ENCODE measurements at regions not wholly inside any gene's neighbourhood (a gene's known extent, or its start where the extent isn't known, plus 50 kb on each side); places are given as distances from the start of the nearest gene placed in this dataset.

- H3K4me1 ChIP-seq = no peaks in the 10 kb centered on the region
- H3K27me3 ChIP-seq = peaks cover 3% of the 10 kb centered on the region
- H3K9me3 ChIP-seq = no peaks in the 10 kb centered on the region
Observed at GRCh38 chr10:62648921-62649320, 155.6 kb upstream of the ADO start.

GRCh38 chr10:62650411-62650810 is 154.1 kb upstream of the ADO start:
- TF ChIP-seq CTCF (IDR thresholded peaks at IDR 0.05; ENCODE audit: low read depth, low read length) = no peak
- Histone ChIP-seq H3K4me3 (ENCODE audit: low read depth, low read length) (no peak overlapping the region), H3K27me3 (peaks cover under 1% of the 10 kb centered on the region), H3K9me3 (no peaks in the 10 kb centered on the region), H3K36me3 (no peaks in the 10 kb centered on the region), H3K4me1 (no peaks in the 10 kb centered on the region)
- no peak for DNase-seq

More at GRCh38 chr10:62648921-62649320, 155.6 kb upstream of the ADO start:
- Histone ChIP-seq H3K36me3 (no peaks in the 10 kb centered on the region), H3K4me3 (ENCODE audit: low read depth, low read length) (no peak overlapping the region)
- DNase-seq = no peak
- no peak for TF ChIP-seq CTCF (IDR thresholded peaks at IDR 0.05; ENCODE audit: low read depth, low read length)

- Histone ChIP-seq H3K9me3 (no peaks in the 10 kb centered on the region), H3K4me3 (ENCODE audit: low read depth, low read length) (no peak overlapping the region), H3K4me1 (no peaks in the 10 kb centered on the region), H3K36me3 (no peaks in the 10 kb centered on the region), H3K27me3 (no peaks in the 10 kb centered on the region; the same call in 1 of the 2 replicates)
- DNase-seq = no peak
- no peak for TF ChIP-seq CTCF (IDR thresholded peaks at IDR 0.05; ENCODE audit: low read depth, low read length)
Observed at GRCh38 chr10:62651341-62651740, 153.2 kb upstream of the ADO start.

- H3K36me3 ChIP-seq = no peaks in the 10 kb centered on the region
- no peaks in the 10 kb centered on the region for H3K4me1 ChIP-seq
- no peak for TF ChIP-seq CTCF (IDR thresholded peaks at IDR 0.05; ENCODE audit: low read depth, low read length)
- H3K27me3 ChIP-seq = no peaks in the 10 kb centered on the region; the same call in 1 of the 2 replicates
- H3K9me3 ChIP-seq = no peaks in the 10 kb centered on the region
- no peak overlapping the region for H3K4me3 ChIP-seq (ENCODE audit: low read depth, low read length)
- DNase-seq = no peak
Observed at GRCh38 chr10:62652114-62652513, 152.4 kb upstream of the ADO start.

GRCh38 chr10:62652564-62652963 is 152.0 kb upstream of the ADO start:
- no peak for TF ChIP-seq CTCF (IDR thresholded peaks at IDR 0.05; ENCODE audit: low read depth, low read length)
- Histone ChIP-seq H3K9me3 (no peaks in the 10 kb centered on the region), H3K27me3 (no peaks in the 10 kb centered on the region; the same call in 1 of the 2 replicates), H3K36me3 (no peaks in the 10 kb centered on the region), H3K4me3 (ENCODE audit: low read depth, low read length) (no peak overlapping the region), H3K4me1 (no peaks in the 10 kb centered on the region)
- DNase-seq = no peak

- Histone ChIP-seq H3K36me3 (no peaks in the 10 kb centered on the region), H3K4me1 (no peaks in the 10 kb centered on the region), H3K9me3 (no peaks in the 10 kb centered on the region), H3K4me3 (ENCODE audit: low read depth, low read length) (no peak overlapping the region), H3K27me3 (no peaks in the 10 kb centered on the region; the same call in 1 of the 2 replicates)
- no peak for DNase-seq
- TF ChIP-seq CTCF (IDR thresholded peaks at IDR 0.05; ENCODE audit: low read depth, low read length) = no peak
Observed at GRCh38 chr10:62653254-62653653, 151.3 kb upstream of the ADO start.

Measured in BE2C (cell line).